A549 (cell line): ENCODE measurements at regions not wholly inside any gene's neighbourhood (a gene's known extent, or its start where the extent isn't known, plus 50 kb on each side); places are given as distances from the start of the nearest gene placed in this dataset.

Experiments used
- ATAC-seq, 2 experiments: fragments of 200-7000 bp in 1 of 2; fragments of >200 bp in 1 of 2; cut with Nextera tagmentation in 1 of 2; cut with Tn5 transposase in 1 of 2; 3 replicates each; pipeline versions ENCODE4 v1.8.0 to v1.9.1; 2018 to 2020; ENCODE audit warnings: mild to moderate bottlenecking in 1 of 2, moderate library complexity in 1 of 2
- CTCF ChIA-PET: fragments of 300-600 bp; sonication (Branson Sonifier 250); formaldehyde crosslinking; extraction: SDS; loops from one replicate; lab custom pipeline; 2021; ENCODE audit warnings: antibody characterized with exemption, inconsistent platforms; lab: Yijun Ruan, JAX
- POLR2A ChIA-PET: fragments of 350-600 bp; formaldehyde crosslinking; extraction: SDS; loops from one replicate; lab custom pipeline; 2021; ENCODE audit warnings: antibody characterized with exemption, inconsistent platforms; lab: Yijun Ruan, JAX
- DNase-seq, 2 experiments: peaks; one replicate each; pipeline versions ENCODE4 v3.0.0 to v3.0.0-alpha.2; 2011 to 2016; ENCODE audit warnings: low read depth in 1 of 2, low spot score in 1 of 2
- FAIRE-seq: peaks from 2 replicates; lab custom pipeline; 2011; peaks lifted over from hg19 to GRCh38; lab: Jason Lieb, UNC
- H3K27ac ChIP-seq, 2 experiments: fragments of >200 bp; sonication (Bioruptor Twin); formaldehyde crosslinking; 3 replicates each; pipeline ENCODE4 v1.5.1; 2016 to 2017
- H3K4me1 ChIP-seq: fragments of >200 bp; sonication (Bioruptor Twin); formaldehyde crosslinking; 3 replicates; pipeline ENCODE4 v1.6.1; 2016
- H3K4me2 ChIP-seq: fragments of >200 bp; sonication (Bioruptor Twin); formaldehyde crosslinking; 3 replicates; pipeline ENCODE4 v1.6.1; 2016
- H3K4me3 ChIP-seq: fragments of >200 bp; sonication (Bioruptor Twin); formaldehyde crosslinking; 3 replicates; pipeline ENCODE4 v1.5.1; 2016
- H3K9me3 ChIP-seq: fragments of >200 bp; sonication (Bioruptor Twin); formaldehyde crosslinking; 3 replicates; pipeline ENCODE4 v1.6.1; 2016
- BHLHE40 ChIP-seq: IDR thresholded peaks from 2 replicates; pipeline ENCODE4 v1.6.1; 2012; ENCODE audit warnings: low read depth, low read length, inconsistent platforms
- CBX8 ChIP-seq: fragments of 200-600 bp; sonication (generic); IDR thresholded peaks from 2 replicates; pipeline ENCODE4 v1.6.1; 2016
- CHD2 ChIP-seq: fragments of 150-350 bp; IDR thresholded peaks from 2 replicates; pipeline ENCODE4 v1.6.1; 2014; ENCODE audit warnings: low read length; ENCODE audit not compliant: partially characterized antibody
- EHMT2 ChIP-seq: fragments of 200-600 bp; sonication (generic); IDR thresholded peaks from 2 replicates; pipeline ENCODE4 v1.6.1; 2016; ENCODE audit warnings: antibody characterized with exemption, low read depth, mild to moderate bottlenecking, moderate library complexity
- ESRRA ChIP-seq: fragments of 150-350 bp; IDR thresholded peaks from 2 replicates; pipeline ENCODE4 v1.6.1; 2014; ENCODE audit warnings: mild to moderate bottlenecking, low read length, borderline replicate concordance
- FOSB ChIP-seq: fragments of 250-450 bp; sonication (Bioruptor Pico); IDR thresholded peaks from 2 replicates; pipeline ENCODE4 v1.5.0; 2020; ENCODE audit warnings: mild to moderate bottlenecking, moderate library complexity
- FOSL2 ChIP-seq, 2 experiments: fragments of 450-650 bp in 1 of 2; fragments of >200 bp in 1 of 2; sonication (Bioruptor Twin) in 1 of 2; formaldehyde crosslinking; IDR thresholded peaks; 2 replicates each; pipeline versions ENCODE4 v1.5.0 to v1.6.1; 2016 to 2020; ENCODE audit warnings: mild to moderate bottlenecking in 1 of 2, moderate library complexity in 1 of 2
- GATA3 ChIP-seq: IDR thresholded peaks from 2 replicates; pipeline ENCODE4 v1.6.1; 2012; ENCODE audit warnings: borderline replicate concordance
- HDAC2 ChIP-seq: fragments of 200-600 bp; sonication (generic); IDR thresholded peaks from 2 replicates; pipeline ENCODE4 v1.6.1; 2016
- HEYL ChIP-seq: fragments of 250-450 bp; sonication (Bioruptor Pico); IDR thresholded peaks from 2 replicates; pipeline ENCODE4 v1.8.0; 2021; ENCODE audit warnings: mild to moderate bottlenecking, moderate library complexity
- HOXB5 ChIP-seq: fragments of 250-450 bp; sonication (Bioruptor Pico); IDR thresholded peaks from 2 replicates; pipeline ENCODE4 v1.5.0; 2020; ENCODE audit warnings: mild to moderate bottlenecking, moderate library complexity
- MAFK ChIP-seq: fragments of 450-650 bp; IDR thresholded peaks from 2 replicates; pipeline ENCODE4 v1.6.1; 2014; ENCODE audit not compliant: partially characterized antibody
- PHF8 ChIP-seq: fragments of 200-600 bp; sonication (generic); IDR thresholded peaks from 2 replicates; pipeline ENCODE4 v1.6.1; 2016; ENCODE audit warnings: low read depth, mild to moderate bottlenecking, antibody characterized with exemption, moderate library complexity, borderline replicate concordance
- POLR2A ChIP-seq: IDR thresholded peaks from 2 replicates; pipeline ENCODE4 v1.6.1; 2012; ENCODE audit warnings: mild to moderate bottlenecking, low read length
- RAD21 ChIP-seq, 2 experiments: fragments of >200 bp in 1 of 2; sonication (Bioruptor Twin) in 1 of 2; formaldehyde crosslinking in 1 of 2; IDR thresholded peaks in 1 of 2; conservative IDR thresholded peaks in 1 of 2; 2 replicates in 1 of 2; 3 replicates in 1 of 2; pipeline ENCODE4 v1.6.1; 2012 to 2018; ENCODE audit warnings: inconsistent platforms in 1 of 2
- RARB ChIP-seq: fragments of 250-450 bp; sonication (Bioruptor Pico); IDR thresholded peaks from 2 replicates; pipeline ENCODE4 v1.8.0; 2021; ENCODE audit warnings: mild to moderate bottlenecking, moderate library complexity
- RNF2 ChIP-seq: fragments of 200-600 bp; sonication (generic); IDR thresholded peaks from 2 replicates; pipeline ENCODE4 v1.6.1; 2016; ENCODE audit warnings: low read depth, mild to moderate bottlenecking, antibody characterized with exemption, moderate library complexity, borderline replicate concordance
- SREBF2 ChIP-seq: fragments of 450-650 bp; IDR thresholded peaks from 2 replicates; pipeline ENCODE4 v1.6.1; 2014; ENCODE audit warnings: mild to moderate bottlenecking, moderate library complexity
- TP53 ChIP-seq: fragments of 250-450 bp; sonication (Bioruptor Pico); IDR thresholded peaks from 2 replicates; pipeline ENCODE4 v1.5.0; 2021; ENCODE audit warnings: mild to moderate bottlenecking, moderate library complexity
- ZNF302 ChIP-seq: fragments of 250-450 bp; sonication (Bioruptor Pico); IDR thresholded peaks from 2 replicates; pipeline ENCODE4 v1.9.0; 2021; ENCODE audit warnings: inconsistent platforms, mild to moderate bottlenecking, moderate library complexity
- WGBS: methylation state at CpG from one replicate; pipeline ENCODE4 v1.1.6; 2017; ENCODE audit errors: missing lambda C conversion rate; 5-methylcytosine and 5-hydroxymethylcytosine counted together
- TF ChIP-seq, protein P1 (sequence below): fragments of 250-450 bp; sonication (Bioruptor Pico); IDR thresholded peaks from 2 replicates; pipeline ENCODE4 v1.5.0; 2021; ENCODE audit warnings: mild to moderate bottlenecking, moderate library complexity, borderline replicate concordance
- TF ChIP-seq, protein P2 (sequence below): fragments of >200 bp; sonication (Bioruptor Twin); formaldehyde crosslinking; IDR thresholded peaks from 3 replicates; pipeline ENCODE4 v1.5.1; 2016
- TF ChIP-seq, protein P3 (sequence below): fragments of 150-350 bp; IDR thresholded peaks from 2 replicates; pipeline ENCODE4 v1.6.1; 2014; ENCODE audit warnings: low read depth, mild to moderate bottlenecking, low read length

DNA sequence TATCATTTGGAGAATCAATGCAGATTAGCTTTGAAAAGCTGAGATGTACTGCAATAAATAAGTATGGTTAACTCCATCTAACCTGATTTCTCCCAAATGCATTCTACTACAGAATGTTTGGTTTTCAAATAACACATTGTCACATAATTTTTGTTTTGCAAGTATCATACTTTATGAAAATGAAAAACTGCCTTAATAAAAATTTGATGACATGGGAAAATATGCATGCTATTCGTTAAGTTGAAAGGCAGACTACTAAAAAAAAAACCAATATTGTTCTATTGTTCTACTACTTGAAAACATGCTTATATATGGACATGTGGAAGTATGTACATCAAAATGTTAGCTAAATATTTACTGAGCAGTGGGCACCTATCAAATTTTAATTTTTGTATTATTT lies 668.9 kb downstream of the HTR1A start:
- DNase-seq (no peak), FAIRE-seq (no peak), ATAC-seq (no peak)
- H3K9me3 ChIP-seq: no peaks in the 10 kb centered on the region
- 2% methylated on average over 1 of the region's 1 CpG for WGBS
- no peak overlapping the region for H3K4me3 ChIP-seq
- no peak overlapping the region for H3K4me2 ChIP-seq
- CTCF ChIA-PET: no interaction called here
- no peaks in the 10 kb centered on the region for H3K4me1 ChIP-seq
- no peak overlapping the region for H3K27ac ChIP-seq
- TF ChIP-seq ESRRA: no peak
- no peak for TF ChIP-seq CBX8
- TF ChIP-seq RNF2: no peak
- peak; percentile 31 for TF ChIP-seq MAFK
- TF ChIP-seq POLR2A: no peak
- TF ChIP-seq SREBF2: no peak
- POLR2A ChIA-PET: no interaction called here

DNA sequence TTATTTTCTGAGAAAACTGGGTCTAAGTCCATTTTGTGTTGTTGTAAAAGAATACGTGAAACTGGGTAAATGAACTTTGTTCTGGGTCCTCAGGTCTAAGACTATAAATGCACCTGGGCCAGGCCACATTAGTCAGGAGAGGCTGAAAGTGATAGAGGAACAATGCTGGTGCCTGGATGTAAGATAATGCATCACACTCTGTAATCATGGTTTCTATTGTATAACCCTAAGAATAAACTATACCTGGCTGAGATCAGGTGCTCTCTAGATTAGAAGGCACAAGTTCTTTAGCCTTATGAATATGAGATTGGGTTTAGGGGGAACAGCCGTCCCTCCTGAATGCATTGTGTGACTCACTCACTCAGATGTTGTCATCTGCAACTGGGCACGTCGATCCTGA lies 675.5 kb downstream of the HTR1A start:
- ATAC-seq (no peak), FAIRE-seq (no peak), DNase-seq (no peak)
- 10% methylated on average over 4 of the region's 4 CpGs for WGBS
- Histone ChIP-seq H3K4me2 (no peak overlapping the region), H3K4me1 (no peaks in the 10 kb centered on the region), H3K4me3 (no peak overlapping the region), H3K27ac (no peak overlapping the region), H3K9me3 (no peaks in the 10 kb centered on the region)
- ChIA-PET CTCF (no interaction called here), POLR2A (no interaction called here)
- TF ChIP-seq ZNF302 (CRISPR knock-in tag) (no peak), GATA3 (no peak), RAD21 (conservative IDR thresholded peaks at IDR 0.05 in 1 of 2, IDR thresholded peaks at IDR 0.05 in 1 of 2) (no peak), FOSB (no peak), RARB (CRISPR knock-in tag) (no peak), TP53 (no peak), PHF8 (no peak), HOXB5 (CRISPR knock-in tag) (no peak), FOSL2 (IDR thresholded peaks at IDR 0.05) (no peak), FOSL2 (CRISPR knock-in tag; IDR thresholded peaks at IDR 0.05) (no peak), BHLHE40 (no peak), EHMT2 (no peak), HEYL (CRISPR knock-in tag) (no peak), ESRRA (no peak), HDAC2 (no peak), CHD2 (no peak)
- TF ChIP-seq, protein P1, sequence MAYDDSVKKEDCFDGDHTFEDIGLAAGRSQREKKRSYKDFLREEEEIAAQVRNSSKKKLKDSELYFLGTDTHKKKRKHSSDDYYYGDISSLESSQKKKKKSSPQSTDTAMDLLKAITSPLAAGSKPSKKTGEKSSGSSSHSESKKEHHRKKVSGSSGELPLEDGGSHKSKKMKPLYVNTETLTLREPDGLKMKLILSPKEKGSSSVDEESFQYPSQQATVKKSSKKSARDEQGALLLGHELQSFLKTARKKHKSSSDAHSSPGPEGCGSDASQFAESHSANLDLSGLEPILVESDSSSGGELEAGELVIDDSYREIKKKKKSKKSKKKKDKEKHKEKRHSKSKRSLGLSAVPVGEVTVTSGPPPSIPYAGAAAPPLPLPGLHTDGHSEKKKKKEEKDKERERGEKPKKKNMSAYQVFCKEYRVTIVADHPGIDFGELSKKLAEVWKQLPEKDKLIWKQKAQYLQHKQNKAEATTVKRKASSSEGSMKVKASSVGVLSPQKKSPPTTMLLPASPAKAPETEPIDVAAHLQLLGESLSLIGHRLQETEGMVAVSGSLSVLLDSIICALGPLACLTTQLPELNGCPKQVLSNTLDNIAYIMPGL (CRISPR knock-in tag): no peak
- TF ChIP-seq, protein P2, sequence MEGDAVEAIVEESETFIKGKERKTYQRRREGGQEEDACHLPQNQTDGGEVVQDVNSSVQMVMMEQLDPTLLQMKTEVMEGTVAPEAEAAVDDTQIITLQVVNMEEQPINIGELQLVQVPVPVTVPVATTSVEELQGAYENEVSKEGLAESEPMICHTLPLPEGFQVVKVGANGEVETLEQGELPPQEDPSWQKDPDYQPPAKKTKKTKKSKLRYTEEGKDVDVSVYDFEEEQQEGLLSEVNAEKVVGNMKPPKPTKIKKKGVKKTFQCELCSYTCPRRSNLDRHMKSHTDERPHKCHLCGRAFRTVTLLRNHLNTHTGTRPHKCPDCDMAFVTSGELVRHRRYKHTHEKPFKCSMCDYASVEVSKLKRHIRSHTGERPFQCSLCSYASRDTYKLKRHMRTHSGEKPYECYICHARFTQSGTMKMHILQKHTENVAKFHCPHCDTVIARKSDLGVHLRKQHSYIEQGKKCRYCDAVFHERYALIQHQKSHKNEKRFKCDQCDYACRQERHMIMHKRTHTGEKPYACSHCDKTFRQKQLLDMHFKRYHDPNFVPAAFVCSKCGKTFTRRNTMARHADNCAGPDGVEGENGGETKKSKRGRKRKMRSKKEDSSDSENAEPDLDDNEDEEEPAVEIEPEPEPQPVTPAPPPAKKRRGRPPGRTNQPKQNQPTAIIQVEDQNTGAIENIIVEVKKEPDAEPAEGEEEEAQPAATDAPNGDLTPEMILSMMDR: no peak
- TF ChIP-seq, protein P3, sequence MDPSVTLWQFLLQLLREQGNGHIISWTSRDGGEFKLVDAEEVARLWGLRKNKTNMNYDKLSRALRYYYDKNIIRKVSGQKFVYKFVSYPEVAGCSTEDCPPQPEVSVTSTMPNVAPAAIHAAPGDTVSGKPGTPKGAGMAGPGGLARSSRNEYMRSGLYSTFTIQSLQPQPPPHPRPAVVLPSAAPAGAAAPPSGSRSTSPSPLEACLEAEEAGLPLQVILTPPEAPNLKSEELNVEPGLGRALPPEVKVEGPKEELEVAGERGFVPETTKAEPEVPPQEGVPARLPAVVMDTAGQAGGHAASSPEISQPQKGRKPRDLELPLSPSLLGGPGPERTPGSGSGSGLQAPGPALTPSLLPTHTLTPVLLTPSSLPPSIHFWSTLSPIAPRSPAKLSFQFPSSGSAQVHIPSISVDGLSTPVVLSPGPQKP: no peak
